ENCODE measurements at regions not wholly inside any gene's neighbourhood (a gene's known extent, or its start where the extent isn't known, plus 50 kb on each side); places are given as distances from the start of the nearest gene placed in this dataset.
"Not testable (repeated sequence)": the region's sequence is repeated elsewhere in the genome, so short reads cannot be mapped to it uniquely, and the experiment has no call there.

DNA sequence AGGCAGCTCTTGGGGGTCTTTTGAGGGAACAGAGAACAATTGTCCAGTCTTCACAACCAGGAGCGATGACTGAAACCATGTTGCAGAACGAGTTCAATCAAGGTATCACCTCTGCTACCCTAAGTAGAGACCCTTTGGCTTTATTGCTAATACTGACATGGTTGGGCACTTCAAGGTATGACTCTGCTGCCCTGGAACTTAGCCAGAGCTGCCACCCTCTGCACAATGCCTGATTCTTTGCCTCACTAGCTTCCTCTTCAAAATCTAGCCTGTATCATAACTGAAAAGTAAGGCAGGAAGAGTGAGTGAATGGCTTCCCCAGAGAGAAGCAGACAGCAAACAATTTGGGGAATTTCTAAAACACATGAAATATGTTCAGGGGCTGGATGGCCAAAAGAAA lies 592.7 kb upstream of the NRSN1 start:
- TF ChIP-seq, protein P1, sequence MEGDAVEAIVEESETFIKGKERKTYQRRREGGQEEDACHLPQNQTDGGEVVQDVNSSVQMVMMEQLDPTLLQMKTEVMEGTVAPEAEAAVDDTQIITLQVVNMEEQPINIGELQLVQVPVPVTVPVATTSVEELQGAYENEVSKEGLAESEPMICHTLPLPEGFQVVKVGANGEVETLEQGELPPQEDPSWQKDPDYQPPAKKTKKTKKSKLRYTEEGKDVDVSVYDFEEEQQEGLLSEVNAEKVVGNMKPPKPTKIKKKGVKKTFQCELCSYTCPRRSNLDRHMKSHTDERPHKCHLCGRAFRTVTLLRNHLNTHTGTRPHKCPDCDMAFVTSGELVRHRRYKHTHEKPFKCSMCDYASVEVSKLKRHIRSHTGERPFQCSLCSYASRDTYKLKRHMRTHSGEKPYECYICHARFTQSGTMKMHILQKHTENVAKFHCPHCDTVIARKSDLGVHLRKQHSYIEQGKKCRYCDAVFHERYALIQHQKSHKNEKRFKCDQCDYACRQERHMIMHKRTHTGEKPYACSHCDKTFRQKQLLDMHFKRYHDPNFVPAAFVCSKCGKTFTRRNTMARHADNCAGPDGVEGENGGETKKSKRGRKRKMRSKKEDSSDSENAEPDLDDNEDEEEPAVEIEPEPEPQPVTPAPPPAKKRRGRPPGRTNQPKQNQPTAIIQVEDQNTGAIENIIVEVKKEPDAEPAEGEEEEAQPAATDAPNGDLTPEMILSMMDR (IDR thresholded peaks at IDR 0.05; ENCODE audit: low read length, missing control alignments) = no peak
- no peak overlapping the region for H3K4me3 ChIP-seq (replicated peaks; ENCODE audit: low read depth, low read length)
- DNase-seq (ENCODE audit: low read depth) = no peak

DNA sequence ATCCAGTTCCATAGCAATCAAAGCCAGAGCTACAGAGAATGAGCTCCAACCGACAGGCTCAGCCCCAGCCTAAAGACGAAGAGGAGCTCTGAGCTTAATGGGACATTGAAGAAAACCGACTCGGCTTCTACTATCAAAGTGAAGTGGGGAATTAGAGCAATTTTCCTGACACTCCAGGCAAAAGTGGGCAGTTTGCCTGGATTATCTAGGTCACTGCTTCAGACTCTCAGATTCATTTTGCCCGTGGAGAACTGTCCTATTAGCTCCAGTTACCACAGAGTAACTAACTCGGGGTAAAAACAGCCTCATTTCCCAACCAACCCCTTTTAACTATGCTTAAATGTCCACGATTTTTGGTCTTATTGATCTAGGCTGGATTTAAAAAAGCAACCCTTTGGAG lies 592.1 kb upstream of the NRSN1 start:
- DNase-seq (ENCODE audit: low read depth) = no peak
- TF ChIP-seq, protein P1 (IDR thresholded peaks at IDR 0.05; ENCODE audit: low read length, missing control alignments) = no peak

DNA sequence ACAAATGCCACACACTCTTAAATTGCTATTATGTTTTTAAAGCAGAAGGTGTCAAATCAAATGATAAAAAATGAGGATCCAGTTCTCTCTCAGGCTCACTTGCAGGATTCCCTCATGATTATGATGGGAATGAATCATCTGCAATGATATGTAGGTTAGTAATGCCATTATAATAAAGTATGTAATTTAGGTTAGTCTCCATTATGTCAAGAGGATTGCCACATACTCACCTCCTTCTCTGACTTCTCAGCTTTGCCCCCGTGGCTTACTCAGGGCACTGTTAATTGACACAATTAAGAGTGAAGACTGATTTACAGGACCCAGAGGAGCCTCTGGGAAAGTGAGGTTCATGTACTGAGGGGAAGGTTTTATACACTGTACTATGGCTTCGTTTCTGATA lies 591.7 kb upstream of the NRSN1 start:
- TF ChIP-seq, protein P1 (IDR thresholded peaks at IDR 0.05; ENCODE audit: low read length, missing control alignments) = no peak
- H3K4me3 ChIP-seq (replicated peaks; ENCODE audit: low read depth, low read length) = no peak overlapping the region
- no peak for DNase-seq (ENCODE audit: low read depth)

More for the DNA sequence above, 592.1 kb upstream of the NRSN1 start:
- no peak overlapping the region for H3K4me3 ChIP-seq (replicated peaks; ENCODE audit: low read depth, low read length)

DNA sequence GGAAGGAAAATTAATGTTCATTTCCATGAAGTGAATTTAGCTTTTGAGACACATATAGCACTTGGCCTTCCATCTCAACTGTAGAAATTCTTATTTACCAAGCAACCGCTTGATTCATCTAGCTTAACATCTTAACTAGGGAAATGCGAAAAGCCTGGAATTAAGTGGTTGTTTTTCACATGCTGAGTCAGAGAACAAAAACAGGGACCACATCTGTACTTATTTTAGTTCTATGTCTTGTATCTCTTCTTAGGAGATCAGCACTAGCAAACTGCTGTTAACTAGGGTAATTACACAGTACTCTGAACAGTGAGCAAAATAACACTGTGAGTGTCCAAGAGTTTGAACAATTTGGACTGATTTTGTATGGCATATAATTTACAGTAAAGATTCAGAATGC lies 590.9 kb upstream of the NRSN1 start:
- TF ChIP-seq, protein P1 (IDR thresholded peaks at IDR 0.05; ENCODE audit: low read length, missing control alignments) = no peak
- DNase-seq (ENCODE audit: low read depth) = no peak
- H3K4me3 ChIP-seq (replicated peaks; ENCODE audit: low read depth, low read length) = no peak overlapping the region

DNA sequence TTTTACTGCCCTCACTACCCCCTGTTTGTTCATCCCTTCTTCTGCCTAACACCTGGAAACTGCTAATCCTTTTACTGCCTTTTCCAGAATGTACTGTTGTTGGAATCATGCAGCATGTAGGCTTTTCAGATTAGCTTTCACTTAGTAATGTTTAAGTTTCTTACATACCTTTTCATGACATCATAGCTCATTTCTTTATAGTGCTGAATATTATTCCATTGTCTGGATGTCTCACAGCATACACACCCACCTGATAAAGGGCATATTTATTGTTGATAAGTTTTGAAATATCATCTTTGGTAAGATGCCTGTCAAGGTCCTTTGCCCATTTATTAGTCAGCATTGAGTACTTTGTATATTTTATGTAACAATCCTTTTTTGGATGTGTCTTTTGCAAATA lies 588.2 kb upstream of the NRSN1 start:
- DNase-seq (ENCODE audit: low read depth) = peak; percentile 8
- H3K4me3 ChIP-seq (replicated peaks; ENCODE audit: low read depth, low read length) = no peak overlapping the region
- TF ChIP-seq, protein P1 (IDR thresholded peaks at IDR 0.05; ENCODE audit: low read length, missing control alignments) = no peak

DNA sequence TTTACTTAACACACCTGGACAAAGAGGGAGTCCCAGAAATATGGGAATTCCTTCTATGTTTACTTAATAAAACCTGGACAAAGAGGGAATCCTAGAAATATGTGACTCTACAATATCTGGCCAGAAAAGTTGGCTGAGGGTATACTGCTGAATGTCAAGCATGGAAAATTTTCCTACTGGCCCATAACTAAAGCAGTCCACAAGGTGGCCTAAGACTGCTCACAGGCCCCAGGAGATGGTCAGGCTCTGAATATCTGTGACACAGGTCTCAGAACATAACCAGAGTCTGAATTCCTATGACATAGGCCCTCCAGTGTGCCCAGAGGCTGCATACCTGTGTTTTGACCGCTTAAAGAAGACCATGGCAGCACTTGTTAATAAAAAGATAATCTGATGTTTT lies 578.2 kb upstream of the NRSN1 start:
- DNase-seq (ENCODE audit: low read depth) = no peak
- TF ChIP-seq, protein P1 (IDR thresholded peaks at IDR 0.05; ENCODE audit: low read length, missing control alignments) = no peak
- no peak overlapping the region for H3K4me3 ChIP-seq (replicated peaks; ENCODE audit: low read depth, low read length)

DNA sequence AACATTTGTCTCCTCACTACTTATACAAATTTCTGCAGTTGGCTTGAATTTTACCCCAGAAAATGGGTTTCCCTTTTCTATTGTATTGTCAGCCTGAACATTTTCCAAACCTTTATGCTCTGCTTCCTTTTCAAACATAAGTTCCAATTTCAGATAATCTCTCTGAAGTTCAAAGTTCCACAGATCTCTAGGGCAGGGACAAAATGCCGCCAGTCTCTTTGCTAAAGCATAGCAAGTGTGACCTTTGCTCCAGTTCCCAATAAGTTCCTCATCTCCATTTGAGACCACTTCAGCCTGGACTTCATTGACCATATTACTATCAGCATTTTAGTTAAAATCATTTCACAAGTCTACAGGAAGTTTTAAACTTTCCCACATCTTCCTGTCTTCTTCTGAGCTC lies 571.1 kb upstream of the NRSN1 start:
- not testable (repeated sequence) for DNase-seq (ENCODE audit: low read depth); H3K4me3 ChIP-seq (replicated peaks; ENCODE audit: low read depth, low read length)

Measured in fibroblast of pulmonary artery (primary cell).